K562 (cell line): ENCODE measurements at regions not wholly inside any gene's neighbourhood (a gene's known extent, or its start where the extent isn't known, plus 50 kb on each side); places are given as distances from the start of the nearest gene placed in this dataset.
"Not testable (repeated sequence)": the region's sequence is repeated elsewhere in the genome, so short reads cannot be mapped to it uniquely, and the experiment has no call there.

Experiments used
- ATAC-seq: fragments of 200-7000 bp; cut with Tn5 transposase; 3 replicates; pipeline ENCODE4 v1.9.1; 2020; ENCODE audit warnings: moderate library complexity
- BruUV-seq: library from RNA; stranded (reverse); fragments of 400-500 nt; replicated peaks from 2 replicates; lab custom pipeline; 2021; lab: Mats Ljungman, UMichigan
- CTCF ChIA-PET: fragments of 300-600 bp; formaldehyde crosslinking; extraction: SDS; loops from one replicate; lab custom pipeline; 2021; ENCODE audit warnings: low intra/inter-chr PET ratio; lab: Yijun Ruan, JAX
- POLR2A ChIA-PET: fragments of 300-600, 350-650 bp; sonication (Branson Sonifier 250); formaldehyde crosslinking; extraction: SDS; loops from one replicate; lab custom pipeline; 2021; ENCODE audit warnings: antibody characterized with exemption, inconsistent platforms; lab: Yijun Ruan, JAX
- DNase-seq, 4 experiments: peaks; one replicate each; pipeline versions ENCODE4 v3.0.0 to v3.0.0-alpha.2; 2011 to 2018; ENCODE audit warnings: low spot score in 3 of 4, mixed read lengths in 3 of 4; ENCODE audit errors: extremely low read depth in 1 of 4
- FAIRE-seq: peaks from 2 replicates; lab custom pipeline; 2011; peaks lifted over from hg19 to GRCh38; lab: Jason Lieb, UNC
- H2AFZ ChIP-seq: 2 replicates; pipeline ENCODE4 v1.6.0; 2011; ENCODE audit warnings: low read depth, low read length, control low read depth, inconsistent platforms
- H3K27ac ChIP-seq: fragments of 200-600 bp; 3 replicates; pipeline ENCODE4 v1.8.0; 2011; ENCODE audit warnings: low read depth, mild to moderate bottlenecking, control low read depth, inconsistent platforms, low read length, moderate library complexity, mixed read lengths; ENCODE audit errors: extremely low read depth
- H3K27me3 ChIP-seq, 2 experiments: fragments of 300-600 bp in 1 of 2; 2 replicates in 1 of 2; 3 replicates in 1 of 2; pipeline versions ENCODE4 v1.6.0 to v1.8.0; 2011; ENCODE audit warnings: inconsistent platforms in 2 of 2, low read length in 2 of 2, mild to moderate bottlenecking in 1 of 2, mixed read lengths in 1 of 2, moderate library complexity in 1 of 2; ENCODE audit not compliant: control insufficient read depth in 2 of 2, insufficient read depth in 2 of 2
- H3K36me3 ChIP-seq: fragments of 300-600 bp; 3 replicates; pipeline ENCODE4 v1.8.0; 2011; ENCODE audit warnings: mild to moderate bottlenecking, low read length, inconsistent platforms; ENCODE audit not compliant: control insufficient read depth, insufficient read depth
- H3K4me1 ChIP-seq, 2 experiments: fragments of 200-600 bp in 1 of 2; replicated peaks in 1 of 2; 2 replicates in 1 of 2; 3 replicates in 1 of 2; pipeline versions ENCODE4 v1.5.1 to v1.8.0; 2011; ENCODE audit warnings: inconsistent platforms in 2 of 2, low read length in 2 of 2, mild to moderate bottlenecking in 1 of 2, mixed read lengths in 1 of 2, moderate library complexity in 1 of 2; ENCODE audit not compliant: control insufficient read depth in 2 of 2, insufficient read depth in 2 of 2
- H3K4me2 ChIP-seq: 2 replicates; pipeline ENCODE4 v1.6.1; 2011; ENCODE audit warnings: low read length, control low read depth, inconsistent platforms, mixed read lengths; ENCODE audit not compliant: insufficient read depth
- H3K4me3 ChIP-seq: fragments of 200-600 bp; sonication (generic), shearing (Covaris generic); 2 replicates; pipeline ENCODE4 v1.5.1; 2016; ENCODE audit warnings: control low read depth, inconsistent platforms
- H3K79me2 ChIP-seq: fragments of 200-600 bp; 3 replicates; pipeline ENCODE4 v1.8.0; 2011; ENCODE audit warnings: low read length, inconsistent platforms; ENCODE audit not compliant: control insufficient read depth, insufficient read depth
- H3K9ac ChIP-seq, 2 experiments: 2 replicates each; pipeline versions ENCODE4 v1.6.0 to v1.6.1; 2011; ENCODE audit warnings: low read depth in 2 of 2, low read length in 2 of 2, control low read depth in 1 of 2, inconsistent platforms in 1 of 2, mild to moderate bottlenecking in 1 of 2, mixed read lengths in 1 of 2; ENCODE audit not compliant: insufficient read depth in 1 of 2
- H3K9me1 ChIP-seq: one replicate; pipeline ENCODE4 v1.6.0; 2011; ENCODE audit warnings: inconsistent platforms, mild to moderate bottlenecking, low read length, moderate library complexity; ENCODE audit not compliant: control insufficient read depth, insufficient read depth
- H3K9me3 ChIP-seq: replicated peaks from 2 replicates; pipeline ENCODE4 v1.5.1; 2011; ENCODE audit warnings: low read depth, low read length, inconsistent platforms; ENCODE audit not compliant: control insufficient read depth, insufficient read depth
- H4K20me1 ChIP-seq: replicated peaks from 2 replicates; pipeline ENCODE4 v1.6.1; 2011; ENCODE audit warnings: low read length, inconsistent platforms, mixed read lengths; ENCODE audit not compliant: control insufficient read depth, insufficient read depth
- WGBS: fragments of 100-300 bp; shearing (Covaris generic); methylation state at CpG from one replicate; pipeline ENCODE4 v1.1.6; 2016; ENCODE audit warnings: low coverage, mixed read lengths; ENCODE audit not compliant: insufficient coverage; ENCODE audit errors: missing lambda C conversion rate; 5-methylcytosine and 5-hydroxymethylcytosine counted together
- in situ Hi-C: fragments of 300-500 bp; cut with MboI; formaldehyde crosslinking; loops from 4 replicates; pipeline ENCODE4 v1.15.0; 2018; ENCODE audit warnings: inconsistent platforms, mixed read lengths
- intact Hi-C: fragments of 100-400 bp; cut with micrococcal nuclease; formaldehyde crosslinking; loops from 2 replicates; pipeline ENCODE4 v1.14.2; 2022

DNA sequence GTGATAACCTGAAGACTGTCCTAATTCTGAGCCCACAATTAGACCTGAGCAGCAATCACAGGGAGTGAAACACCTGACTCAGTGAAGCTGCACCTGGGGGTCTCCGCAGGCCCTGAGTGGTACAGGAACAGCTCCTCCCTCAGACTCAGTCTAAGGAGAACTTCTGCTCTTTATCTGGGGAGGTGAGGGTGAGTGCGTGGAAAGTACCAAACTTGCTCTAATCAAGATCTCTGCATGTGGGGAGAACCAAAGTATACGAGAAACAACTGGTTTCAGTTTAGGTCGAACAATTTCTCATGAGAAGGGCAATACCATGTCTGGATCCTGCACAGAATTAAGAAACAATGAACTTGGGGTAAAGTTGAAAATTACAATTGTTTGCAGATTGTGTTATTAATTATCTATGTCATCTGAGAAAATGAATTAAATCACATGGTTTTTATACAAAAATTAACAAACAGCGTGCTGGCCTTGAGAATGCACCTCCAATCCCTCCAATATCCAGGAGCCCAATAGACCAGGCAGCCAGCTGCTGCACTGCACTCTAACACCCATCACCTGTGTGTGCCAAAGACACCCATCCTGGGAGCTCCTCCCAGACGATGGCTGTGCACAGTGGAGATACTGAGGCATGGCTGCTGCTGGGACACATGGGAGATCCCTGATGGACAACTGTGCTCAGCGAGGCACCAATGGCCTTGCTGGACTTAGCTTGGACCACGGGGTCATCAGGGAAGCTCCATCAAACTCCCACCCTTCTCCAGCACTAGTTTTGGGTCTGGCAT lies 828.8 kb downstream of the TMEM121 start:
- H3K4me2 ChIP-seq, H3K9me3 ChIP-seq, in situ Hi-C loops, H4K20me1 ChIP-seq, FAIRE-seq, CTCF ChIA-PET, H2AFZ ChIP-seq, H3K79me2 ChIP-seq, POLR2A ChIA-PET, intact Hi-C loops, ATAC-seq, H3K27me3 ChIP-seq, H3K9ac ChIP-seq, H3K4me3 ChIP-seq, H3K4me1 ChIP-seq, H3K9me1 ChIP-seq, DNase-seq, H3K36me3 ChIP-seq, H3K27ac ChIP-seq, BruUV-seq: not testable (repeated sequence)
- WGBS: 0% methylated on average over 4 of the region's 8 CpGs

GRCh38 chr14:106355881-106356642 lies 829.7 kb downstream of the TMEM121 start:
- H3K9me3 ChIP-seq, H3K9ac ChIP-seq, H3K4me1 ChIP-seq, in situ Hi-C loops, H2AFZ ChIP-seq, H3K9me1 ChIP-seq, FAIRE-seq, intact Hi-C loops, H3K27ac ChIP-seq, H3K4me2 ChIP-seq, H3K79me2 ChIP-seq, H4K20me1 ChIP-seq, CTCF ChIA-PET, H3K36me3 ChIP-seq, POLR2A ChIA-PET, ATAC-seq, H3K4me3 ChIP-seq, H3K27me3 ChIP-seq, DNase-seq, BruUV-seq: not testable (repeated sequence)
- 0% methylated on average over 5 of the region's 6 CpGs for WGBS

GRCh38 chr14:106356643-106356930 lies 830.2 kb downstream of the TMEM121 start:
- H4K20me1 ChIP-seq, H3K4me2 ChIP-seq, H3K79me2 ChIP-seq, H3K27ac ChIP-seq, DNase-seq, H2AFZ ChIP-seq, H3K9me1 ChIP-seq, POLR2A ChIA-PET, H3K4me3 ChIP-seq, H3K9ac ChIP-seq, intact Hi-C loops, BruUV-seq, CTCF ChIA-PET, H3K27me3 ChIP-seq, H3K9me3 ChIP-seq, FAIRE-seq, H3K36me3 ChIP-seq, ATAC-seq, in situ Hi-C loops, H3K4me1 ChIP-seq: not testable (repeated sequence)
- 0% methylated on average over 2 of the region's 2 CpGs for WGBS
